Karpas-422 (cell line): ENCODE measurements at regions not wholly inside any gene's neighbourhood (a gene's known extent, or its start where the extent isn't known, plus 50 kb on each side); places are given as distances from the start of the nearest gene placed in this dataset.

Experiments used
- DNase-seq: peaks from one replicate; pipeline ENCODE4 v3.0.0-alpha.2; 2015
- H2AFZ ChIP-seq: fragments of 200-600 bp; sonication (generic); 2 replicates; pipeline ENCODE4 v1.6.1; 2014; ENCODE audit warnings: antibody characterized with exemption, low read length, mixed read lengths
- H3K27ac ChIP-seq: fragments of 200-600 bp; sonication (generic); 2 replicates; pipeline ENCODE4 v1.5.1; 2014; ENCODE audit warnings: mild to moderate bottlenecking, low read length, moderate library complexity
- H3K27me3 ChIP-seq: fragments of 200-600 bp; sonication (generic); 2 replicates; pipeline ENCODE4 v1.6.1; 2014; ENCODE audit warnings: low read length, mixed read lengths
- H3K36me3 ChIP-seq: fragments of 200-600 bp; sonication (generic); 2 replicates; pipeline ENCODE4 v1.6.1; 2014; ENCODE audit warnings: low read length, mixed read lengths; ENCODE audit not compliant: insufficient read depth
- H3K4me1 ChIP-seq: fragments of 200-600 bp; sonication (generic); 2 replicates; pipeline ENCODE4 v1.6.1; 2014; ENCODE audit warnings: mild to moderate bottlenecking, low read length, mixed read lengths
- H3K4me2 ChIP-seq: fragments of 200-600 bp; sonication (generic); 2 replicates; pipeline ENCODE4 v1.6.1; 2014; ENCODE audit warnings: low read length, low read depth, mild to moderate bottlenecking; ENCODE audit not compliant: poor library complexity, severe bottlenecking
- H3K4me3 ChIP-seq: fragments of 200-600 bp; sonication (generic); 2 replicates; pipeline ENCODE4 v1.5.1; 2014; ENCODE audit warnings: mild to moderate bottlenecking, antibody characterized with exemption, low read length, mixed read lengths
- H3K79me2 ChIP-seq: fragments of 200-600 bp; sonication (generic); 2 replicates; pipeline ENCODE4 v1.6.1; 2014; ENCODE audit warnings: mild to moderate bottlenecking, low read length, mixed read lengths
- H3K9ac ChIP-seq: fragments of 200-600 bp; sonication (generic); 2 replicates; pipeline ENCODE4 v1.6.0; 2014; ENCODE audit warnings: low read length
- H3K9me2 ChIP-seq: fragments of 200-600 bp; sonication (generic), shearing (Covaris generic); replicated peaks from 2 replicates; pipeline ENCODE4 v1.6.0; 2014; ENCODE audit warnings: mild to moderate bottlenecking, low read length, moderate library complexity; ENCODE audit not compliant: insufficient read depth
- H3K9me3 ChIP-seq: fragments of 300-700, 200-600 bp; sonication (generic); 2 replicates; pipeline ENCODE4 v1.6.1; 2014; ENCODE audit warnings: low read length, mixed read lengths
- H4K20me1 ChIP-seq: fragments of 200-600 bp; sonication (generic); 2 replicates; pipeline ENCODE4 v1.6.1; 2014; ENCODE audit warnings: mild to moderate bottlenecking, antibody characterized with exemption, low read length, low read depth; ENCODE audit not compliant: insufficient read depth

GRCh38 chr7:124480821-124481290, 284.7 kb downstream of the GPR37 start:
- no peak for DNase-seq
- no peaks in the 10 kb centered on the region for H4K20me1 ChIP-seq
- no peak overlapping the region for H3K4me2 ChIP-seq
- no peaks in the 10 kb centered on the region for H3K79me2 ChIP-seq
- no peak overlapping the region for H3K4me3 ChIP-seq
- no peaks in the 10 kb centered on the region for H3K27me3 ChIP-seq
- no peak overlapping the region for H3K9ac ChIP-seq
- H3K27ac ChIP-seq, result no peak overlapping the region
- H3K9me3 ChIP-seq, result no peaks in the 10 kb centered on the region; the same call in 1 of the 2 replicates
- no peaks in the 10 kb centered on the region for H3K9me2 ChIP-seq
- H2AFZ ChIP-seq, result no peak overlapping the region
- H3K4me1 ChIP-seq, result no peaks in the 10 kb centered on the region
- H3K36me3 ChIP-seq, result no peaks in the 10 kb centered on the region

- H3K27ac ChIP-seq, result no peak overlapping the region
- H4K20me1 ChIP-seq, result no peaks in the 10 kb centered on the region
- no peak overlapping the region for H3K4me3 ChIP-seq
- H3K9me2 ChIP-seq, result no peaks in the 10 kb centered on the region
- H3K4me1 ChIP-seq, result no peaks in the 10 kb centered on the region
- H2AFZ ChIP-seq, result no peak overlapping the region
- no peaks in the 10 kb centered on the region for H3K79me2 ChIP-seq
- H3K4me2 ChIP-seq, result no peak overlapping the region
- H3K9ac ChIP-seq, result no peak overlapping the region
- DNase-seq, result no peak
- H3K36me3 ChIP-seq, result no peaks in the 10 kb centered on the region
- no peaks in the 10 kb centered on the region; the same call in 1 of the 2 replicates for H3K9me3 ChIP-seq
- no peaks in the 10 kb centered on the region for H3K27me3 ChIP-seq
Observed at GRCh38 chr7:124480036-124480820, 285.4 kb downstream of the GPR37 start.

- no peaks in the 10 kb centered on the region for H3K9me2 ChIP-seq
- no peak overlapping the region for H3K4me2 ChIP-seq
- H3K27ac ChIP-seq, result no peak overlapping the region
- H3K9ac ChIP-seq, result no peak overlapping the region
- no peak overlapping the region for H3K4me3 ChIP-seq
- H3K36me3 ChIP-seq, result no peaks in the 10 kb centered on the region
- no peaks in the 10 kb centered on the region for H3K9me3 ChIP-seq
- H3K4me1 ChIP-seq, result no peaks in the 10 kb centered on the region
- no peaks in the 10 kb centered on the region for H3K27me3 ChIP-seq
- no peaks in the 10 kb centered on the region for H4K20me1 ChIP-seq
- no peak for DNase-seq
- H3K79me2 ChIP-seq, result no peaks in the 10 kb centered on the region
- no peak overlapping the region for H2AFZ ChIP-seq
Observed at GRCh38 chr7:124462249-124462648, 303.3 kb downstream of the GPR37 start.

- H4K20me1 ChIP-seq, result no peaks in the 10 kb centered on the region
- no peak overlapping the region for H3K9ac ChIP-seq
- no peaks in the 10 kb centered on the region for H3K4me1 ChIP-seq
- H3K79me2 ChIP-seq, result no peaks in the 10 kb centered on the region
- no peak overlapping the region for H2AFZ ChIP-seq
- H3K9me3 ChIP-seq, result no peaks in the 10 kb centered on the region
- H3K27me3 ChIP-seq, result no peaks in the 10 kb centered on the region
- no peaks in the 10 kb centered on the region for H3K9me2 ChIP-seq
- H3K27ac ChIP-seq, result no peak overlapping the region
- H3K4me2 ChIP-seq, result no peak overlapping the region
- DNase-seq, result no peak
- no peak overlapping the region for H3K4me3 ChIP-seq
- no peaks in the 10 kb centered on the region for H3K36me3 ChIP-seq
Observed at GRCh38 chr7:124460555-124460954, 305.0 kb downstream of the GPR37 start.

GRCh38 chr7:124460056-124460450, 305.5 kb downstream of the GPR37 start:
- Histone ChIP-seq H3K9me2 (no peaks in the 10 kb centered on the region), H3K9ac (no peak overlapping the region), H3K27ac (no peak overlapping the region), H4K20me1 (no peaks in the 10 kb centered on the region), H3K4me3 (no peak overlapping the region), H2AFZ (no peak overlapping the region), H3K4me1 (no peaks in the 10 kb centered on the region), H3K36me3 (no peaks in the 10 kb centered on the region), H3K9me3 (no peaks in the 10 kb centered on the region), H3K79me2 (no peaks in the 10 kb centered on the region), H3K4me2 (no peak overlapping the region), H3K27me3 (no peaks in the 10 kb centered on the region)
- DNase-seq, result no peak

- Histone ChIP-seq H4K20me1 (no peaks in the 10 kb centered on the region), H3K79me2 (no peaks in the 10 kb centered on the region), H3K4me3 (no peak overlapping the region), H3K27me3 (no peaks in the 10 kb centered on the region), H3K36me3 (no peaks in the 10 kb centered on the region), H3K27ac (no peak overlapping the region), H3K9me3 (no peaks in the 10 kb centered on the region), H3K4me1 (no peaks in the 10 kb centered on the region), H3K9me2 (no peaks in the 10 kb centered on the region), H3K4me2 (no peak overlapping the region), H3K9ac (no peak overlapping the region), H2AFZ (no peak overlapping the region)
- no peak for DNase-seq
Observed at GRCh38 chr7:124459101-124460055, 306.2 kb downstream of the GPR37 start.

GRCh38 chr7:124457841-124458240, 307.8 kb downstream of the GPR37 start:
- no peaks in the 10 kb centered on the region for H3K4me1 ChIP-seq
- no peak overlapping the region for H2AFZ ChIP-seq
- no peak for DNase-seq
- H4K20me1 ChIP-seq, result no peaks in the 10 kb centered on the region
- no peaks in the 10 kb centered on the region for H3K9me2 ChIP-seq
- H3K36me3 ChIP-seq, result no peaks in the 10 kb centered on the region
- no peak overlapping the region for H3K4me2 ChIP-seq
- no peak overlapping the region for H3K4me3 ChIP-seq
- H3K27me3 ChIP-seq, result no peaks in the 10 kb centered on the region
- no peak overlapping the region for H3K9ac ChIP-seq
- H3K27ac ChIP-seq, result no peak overlapping the region
- H3K9me3 ChIP-seq, result no peaks in the 10 kb centered on the region
- no peaks in the 10 kb centered on the region for H3K79me2 ChIP-seq

GRCh38 chr7:124456286-124456685, 309.3 kb downstream of the GPR37 start:
- no peak overlapping the region for H3K4me2 ChIP-seq
- H3K36me3 ChIP-seq, result no peaks in the 10 kb centered on the region
- H3K4me3 ChIP-seq, result no peak overlapping the region
- no peaks in the 10 kb centered on the region for H4K20me1 ChIP-seq
- no peak for DNase-seq
- no peaks in the 10 kb centered on the region for H3K9me3 ChIP-seq
- no peaks in the 10 kb centered on the region for H3K9me2 ChIP-seq
- no peak overlapping the region for H3K9ac ChIP-seq
- H3K27me3 ChIP-seq, result no peaks in the 10 kb centered on the region
- no peak overlapping the region for H2AFZ ChIP-seq
- no peaks in the 10 kb centered on the region for H3K79me2 ChIP-seq
- no peaks in the 10 kb centered on the region for H3K4me1 ChIP-seq
- no peak overlapping the region for H3K27ac ChIP-seq
